OCI-M2 (cell line): ENCODE measurements at regions not wholly inside any gene's neighbourhood (a gene's known extent, or its start where the extent isn't known, plus 50 kb on each side); places are given as distances from the start of the nearest gene placed in this dataset.
"Not testable (repeated sequence)": the region's sequence is repeated elsewhere in the genome, so short reads cannot be mapped to it uniquely, and the experiment has no call there.

Experiments used
- DNase-seq: peaks from one replicate; lab custom pipeline; 2025; ENCODE audit not compliant: unreplicated experiment; lab: John Stamatoyannopoulos, UW

DNA sequence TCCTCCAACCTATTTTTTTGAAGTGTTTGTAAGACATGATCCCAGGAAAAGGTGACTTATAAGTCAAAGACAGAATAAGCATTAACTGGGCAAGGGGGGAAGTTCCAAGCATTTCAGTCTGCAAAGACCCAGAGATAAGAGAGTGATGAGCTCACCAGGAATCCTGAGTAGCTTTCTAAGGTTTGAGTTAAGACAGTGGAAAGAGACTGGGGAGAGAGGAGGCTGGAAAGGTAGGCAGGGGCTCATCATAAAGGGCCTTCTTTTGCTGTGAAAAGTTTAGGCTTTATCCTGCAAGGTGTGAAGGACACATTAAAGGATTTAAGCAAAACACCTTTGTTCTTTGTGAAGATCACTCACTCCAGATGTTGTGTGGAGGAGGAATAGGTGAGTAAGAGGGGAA lies 438.8 kb downstream of the CHL1 start:
- DNase-seq = no peak

GRCh38 chr3:643376-643775 lies 446.8 kb downstream of the CHL1 start:
- no peak for DNase-seq

DNA sequence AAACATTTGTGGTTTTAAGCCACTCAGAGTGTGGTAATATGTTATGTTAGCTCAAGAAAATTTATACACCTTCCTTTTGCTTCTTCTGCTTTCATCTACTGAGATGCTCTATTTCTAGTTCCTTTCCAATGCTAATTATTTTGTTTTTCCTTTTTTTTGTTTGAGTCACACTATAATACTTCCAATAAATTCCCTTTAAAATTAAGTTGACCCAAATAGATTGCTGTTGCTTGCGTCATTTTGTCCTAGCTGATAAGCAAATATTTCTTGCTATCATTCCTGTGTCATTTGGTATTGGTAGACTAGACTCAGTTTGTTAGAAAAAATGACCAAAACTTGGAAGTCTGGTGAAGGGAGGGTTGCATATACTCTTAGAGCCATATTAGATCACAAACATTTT lies 437.0 kb upstream of the CNTN6 start:
- no peak for DNase-seq

DNA sequence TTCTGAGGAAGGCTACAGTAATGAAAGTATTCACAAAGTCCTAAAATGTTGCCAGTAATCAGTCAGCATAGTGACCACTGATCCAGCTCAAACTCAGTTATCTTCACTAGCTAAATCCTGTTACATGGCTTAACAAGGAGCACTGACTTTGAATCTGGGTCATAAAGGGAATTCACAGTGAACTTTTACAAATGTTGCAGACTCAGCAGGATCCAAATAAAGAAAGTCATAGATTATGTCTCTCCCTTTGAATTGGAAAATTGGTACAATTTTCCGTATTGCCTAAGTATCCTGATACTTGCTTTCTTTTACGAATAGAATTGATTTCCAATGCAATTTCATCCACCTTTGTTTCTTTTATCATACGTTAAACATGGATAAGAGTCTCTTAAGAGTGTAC lies 431.5 kb upstream of the CNTN6 start:
- DNase-seq = no peak

- no peak for DNase-seq
These were observed 418.7 kb upstream of the CNTN6 start for GRCh38 chr3:674116-674515.

DNA sequence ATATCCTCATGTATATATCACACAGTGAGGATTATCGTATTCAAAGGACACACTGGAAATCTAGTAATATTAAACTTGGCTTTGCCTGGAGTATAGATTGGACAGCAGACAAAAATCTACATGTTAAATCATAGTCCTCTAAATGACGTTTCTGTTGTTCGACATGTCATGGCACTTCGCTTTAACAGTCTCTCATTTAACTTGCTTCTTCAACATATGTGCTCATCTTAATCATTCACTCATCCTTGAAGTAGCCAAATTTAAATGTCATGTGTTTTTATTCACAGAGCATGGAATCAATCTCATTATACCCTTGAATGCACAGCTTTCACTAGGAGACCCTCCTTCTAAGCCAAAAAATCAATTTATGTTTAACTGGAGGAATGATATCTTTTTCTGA lies 417.0 kb upstream of the CNTN6 start:
- no peak for DNase-seq

- DNase-seq = no peak
These were observed 409.1 kb upstream of the CNTN6 start for GRCh38 chr3:683770-684169.

DNA sequence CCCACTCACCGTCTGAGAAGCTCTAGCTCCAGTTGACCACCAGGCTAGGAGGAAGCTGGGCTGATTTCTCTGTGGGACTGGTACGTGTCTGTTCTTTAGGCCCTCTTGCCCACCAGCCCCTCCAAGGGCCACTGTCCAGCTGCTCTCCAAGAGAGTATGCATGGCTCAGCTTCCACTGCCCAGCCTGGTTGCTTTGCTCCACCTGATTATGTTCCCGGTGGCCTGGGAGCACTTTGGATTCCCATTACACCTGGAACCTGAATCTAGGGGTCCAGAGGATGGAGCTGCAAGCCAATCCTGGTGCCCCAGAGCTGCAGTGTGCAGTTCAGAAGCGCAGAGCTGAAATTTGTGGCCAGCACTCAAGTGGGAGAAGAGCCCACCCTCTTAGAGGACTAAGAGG lies 402.1 kb upstream of the CNTN6 start:
- DNase-seq = no peak

DNA sequence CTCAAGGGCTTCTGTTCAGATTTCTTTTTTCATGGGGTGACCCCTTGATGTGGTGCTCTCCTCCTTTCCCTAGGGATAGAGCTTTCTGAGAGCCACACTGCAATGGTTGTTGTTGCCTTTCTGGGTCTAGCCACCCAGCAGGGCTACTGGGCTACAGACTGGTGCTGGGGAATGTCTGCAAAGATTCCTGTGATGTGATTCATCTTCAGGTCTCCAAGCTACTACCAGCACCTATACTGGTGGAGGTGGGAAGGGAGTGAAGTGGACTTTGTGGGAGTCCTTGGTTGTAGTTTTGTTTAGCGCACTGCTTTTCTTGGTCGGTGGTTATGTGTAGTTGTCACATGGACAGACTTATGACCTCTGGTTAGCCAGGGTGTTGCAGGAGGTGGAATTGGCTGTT lies 392.3 kb upstream of the CNTN6 start:
- no peak for DNase-seq

- DNase-seq = no peak
These were observed 385.8 kb upstream of the CNTN6 start for GRCh38 chr3:707041-707440.

DNA sequence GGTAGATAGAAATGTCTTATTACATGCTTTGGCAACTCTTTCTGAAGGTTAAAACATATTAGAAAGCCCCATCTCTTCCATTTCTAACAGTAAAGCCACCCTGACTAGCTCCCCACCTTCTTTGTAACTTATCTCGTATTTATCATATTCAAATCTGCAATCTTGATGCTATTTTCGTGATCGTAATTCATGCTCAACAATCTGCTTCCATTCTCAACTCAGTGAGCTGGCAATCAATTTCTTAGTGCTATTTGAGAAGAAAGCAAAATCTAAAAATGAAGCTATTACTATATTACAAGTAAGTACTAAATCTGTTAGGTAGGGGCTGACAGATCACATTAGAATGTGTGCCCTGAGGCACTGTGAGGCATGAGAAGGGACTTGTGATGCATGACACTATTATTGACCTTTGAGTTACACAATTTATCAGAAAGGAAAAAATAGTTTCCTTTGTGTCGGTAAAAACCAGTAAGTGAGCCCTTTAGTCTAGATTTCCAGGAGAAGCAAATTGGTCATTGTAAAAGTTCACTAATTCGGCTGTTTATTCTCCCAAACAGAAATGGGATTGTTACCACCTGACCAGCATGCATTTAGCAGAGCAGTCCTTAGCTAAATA lies 379.7 kb upstream of the CNTN6 start:
- no peak for DNase-seq

GRCh38 chr3:713947-714620 lies 378.7 kb upstream of the CNTN6 start:
- DNase-seq = no peak

DNA sequence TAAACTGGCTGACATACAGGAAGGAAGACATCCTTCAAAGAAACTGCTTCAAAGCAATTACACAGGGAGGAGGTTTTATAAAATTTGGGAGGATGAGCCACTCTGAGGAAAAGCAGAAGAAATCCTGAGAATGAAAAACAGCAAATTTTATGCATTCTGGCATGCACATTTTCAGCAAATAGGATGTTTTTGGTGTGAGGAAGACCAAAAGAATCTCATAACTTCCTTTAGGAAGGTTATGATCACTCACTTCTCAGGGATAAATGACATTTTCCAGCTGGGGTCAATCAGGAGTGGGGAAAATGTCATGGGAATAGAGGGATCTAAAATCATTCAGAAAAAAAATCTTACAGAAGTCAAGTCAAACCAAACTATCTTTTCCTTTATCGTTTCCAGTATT lies 371.7 kb upstream of the CNTN6 start:
- DNase-seq = no peak

DNA sequence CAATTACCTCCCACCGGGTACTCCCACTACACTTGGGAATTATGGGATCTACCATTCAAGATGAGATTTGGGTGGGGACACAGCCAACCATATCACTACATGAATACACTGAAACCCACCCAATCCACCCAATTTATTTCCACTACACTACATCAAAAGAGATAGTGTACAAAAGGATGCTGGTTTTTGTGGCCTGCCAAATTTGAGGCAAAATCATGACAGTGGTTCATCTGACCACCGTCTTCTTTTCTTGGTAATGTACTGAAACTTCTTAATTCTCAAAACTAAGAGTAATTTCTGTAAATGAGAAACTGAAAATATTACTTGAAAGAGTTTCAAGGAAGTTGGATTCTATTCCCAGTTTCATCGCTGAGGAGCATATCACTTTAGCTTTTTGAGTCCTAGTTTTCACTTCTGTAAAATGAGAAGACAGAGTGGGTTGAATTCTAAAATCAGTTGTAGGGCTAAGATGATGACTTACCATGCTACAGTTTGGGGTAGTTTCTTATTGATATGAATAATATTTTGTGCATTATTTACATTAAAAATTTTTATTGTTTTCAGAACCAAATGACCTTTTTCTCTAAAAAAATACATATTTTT lies 360.4 kb upstream of the CNTN6 start:
- no peak for DNase-seq

DNA sequence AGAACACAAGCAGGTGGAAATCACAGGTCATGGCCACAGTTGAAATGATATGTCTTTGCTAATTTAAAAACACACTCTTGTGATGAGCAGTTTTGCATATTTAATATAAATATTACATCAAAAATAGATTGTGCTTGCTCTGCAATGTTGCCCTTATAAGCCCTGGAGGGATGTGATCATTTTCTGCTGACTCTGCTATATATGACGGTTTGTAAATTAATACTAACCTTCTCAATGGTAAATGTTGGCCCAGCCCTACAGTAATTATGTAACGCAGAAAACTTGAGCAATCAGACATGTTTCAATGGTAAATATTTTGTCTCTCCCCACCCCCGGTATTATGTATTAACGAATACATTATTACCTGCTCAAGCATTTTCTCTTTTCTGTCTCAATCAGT lies 359.5 kb upstream of the CNTN6 start:
- no peak for DNase-seq

GRCh38 chr3:757711-758110 lies 335.1 kb upstream of the CNTN6 start:
- no peak for DNase-seq

DNA sequence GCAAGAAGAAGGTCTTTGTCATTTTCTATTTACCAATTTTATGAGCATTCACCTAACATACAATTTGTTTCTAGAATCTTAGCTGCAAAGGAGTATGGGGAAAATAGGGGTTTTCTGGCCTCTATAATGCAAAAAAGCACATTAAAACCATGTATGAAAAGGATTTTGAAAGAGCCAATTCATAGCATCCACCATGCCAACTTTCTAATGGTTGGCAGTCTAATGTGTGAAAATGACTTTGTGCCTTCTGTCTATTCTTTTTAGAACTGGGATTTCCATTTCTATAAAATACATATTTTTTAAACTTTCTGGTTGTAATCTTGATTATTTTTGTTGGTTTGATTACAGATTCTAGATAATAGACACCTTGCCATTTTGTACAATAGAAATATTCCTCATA lies 333.7 kb upstream of the CNTN6 start:
- DNase-seq = no peak

DNA sequence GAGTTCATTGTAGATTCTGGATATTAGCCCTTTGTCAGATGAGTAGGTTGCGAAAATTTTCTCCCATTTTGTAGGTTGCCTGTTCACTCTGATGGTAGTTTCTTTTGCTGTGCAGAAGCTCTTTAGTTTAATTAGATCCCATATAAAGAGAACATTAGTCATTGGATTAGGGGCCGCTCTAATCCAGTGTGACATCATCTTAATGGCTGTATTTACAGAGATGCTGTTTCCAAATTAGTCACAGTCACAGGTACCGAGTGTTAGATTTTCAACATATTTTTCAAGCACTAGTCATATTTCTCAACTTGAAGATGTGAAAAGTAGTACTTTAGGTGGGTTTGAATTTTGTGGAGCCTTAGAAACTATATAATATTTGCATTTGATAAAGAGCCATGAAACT lies 319.4 kb upstream of the CNTN6 start:
- not testable (repeated sequence) for DNase-seq

DNA sequence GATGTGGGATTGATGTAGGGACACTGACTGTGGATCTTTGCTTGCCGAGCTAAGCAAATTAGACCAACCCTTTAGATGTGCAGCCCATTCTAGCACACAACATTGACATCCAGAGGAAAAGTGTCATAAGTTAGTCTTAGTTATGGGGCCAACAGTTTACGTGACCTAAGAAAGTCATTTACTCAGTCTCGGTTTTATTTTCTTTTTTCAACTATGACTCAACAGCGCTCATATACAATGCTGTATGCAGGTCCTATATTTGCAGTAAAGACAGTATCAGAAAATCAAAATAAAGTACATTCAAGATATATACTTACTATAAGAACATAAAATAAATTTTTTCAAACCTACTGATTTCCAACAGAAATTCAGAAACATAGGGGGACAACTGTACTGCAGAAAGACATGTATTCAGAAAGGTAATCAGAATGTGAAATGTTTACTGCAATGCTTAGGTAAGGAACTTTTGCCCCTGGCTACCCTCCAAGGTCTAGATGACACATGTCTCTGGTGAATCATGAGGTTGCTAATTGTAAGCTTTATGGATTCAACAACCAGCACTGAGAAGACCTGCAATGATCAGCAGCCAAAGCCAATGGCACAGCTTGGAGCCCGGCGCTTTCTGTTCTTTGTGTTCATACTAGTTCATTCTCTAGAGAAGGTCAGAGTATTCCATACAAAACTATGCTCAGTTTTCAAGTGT lies 317.5 kb upstream of the CNTN6 start:
- no peak for DNase-seq

- no peak for DNase-seq
These were observed 312.3 kb upstream of the CNTN6 start for GRCh38 chr3:780505-780904.

- no peak for DNase-seq
These were observed 301.4 kb upstream of the CNTN6 start for GRCh38 chr3:791442-791841.

DNA sequence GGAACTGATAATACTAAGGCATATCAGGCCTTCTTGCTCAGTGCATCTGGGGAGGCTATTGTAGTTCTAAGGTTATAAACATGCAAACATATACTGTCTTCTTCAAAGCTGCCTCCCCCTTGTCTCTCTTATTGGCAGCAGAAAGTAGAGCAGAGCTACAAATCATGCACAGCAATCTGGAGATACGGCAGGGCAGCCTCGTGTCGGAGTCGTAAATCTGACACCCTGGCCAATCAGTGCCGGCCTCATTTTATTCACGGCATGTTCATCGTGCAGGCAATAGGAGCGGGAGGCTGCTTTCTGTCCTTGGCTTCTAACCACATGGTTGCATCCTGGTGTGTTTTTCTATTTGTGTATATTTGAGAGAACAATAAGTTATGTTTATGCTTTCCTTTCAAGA lies 300.2 kb upstream of the CNTN6 start:
- no peak for DNase-seq
